Activated naive CD4-positive, alpha-beta T cell treated with anti-CD3 and anti-CD28 coated beads for 36 hours (primary cell): ENCODE measurements at regions not wholly inside any gene's neighbourhood (a gene's known extent, or its start where the extent isn't known, plus 50 kb on each side); places are given as distances from the start of the nearest gene placed in this dataset.
"Not testable (repeated sequence)": the region's sequence is repeated elsewhere in the genome, so short reads cannot be mapped to it uniquely, and the experiment has no call there.

ENCODE experiments used
- CTCF ChIA-PET: fragments of 350-600 bp; sonication (Branson Sonifier 250); formaldehyde crosslinking; loops from one replicate; lab custom pipeline; 2021; ENCODE audit warnings: antibody characterized with exemption; lab: Charles Lee
- DNase-seq: peaks from one replicate; pipeline ENCODE4 v3.0.0-alpha.2; 2020
- H3K27ac Mint-ChIP-seq: one replicate; pipeline ENCODE4 v1.8.0; 2021; ENCODE audit warnings: mild to moderate bottlenecking, mixed read lengths
- H3K27me3 Mint-ChIP-seq: one replicate; pipeline ENCODE4 v1.8.0; 2021; ENCODE audit warnings: low read depth, mixed read lengths
- H3K36me3 Mint-ChIP-seq: one replicate; pipeline ENCODE4 v1.8.0; 2021; ENCODE audit warnings: low read depth, mixed read lengths
- H3K4me1 Mint-ChIP-seq: one replicate; pipeline ENCODE4 v1.8.0; 2021; ENCODE audit warnings: low read depth, mixed read lengths
- H3K4me3 Mint-ChIP-seq: one replicate; pipeline ENCODE4 v1.8.0; 2021; ENCODE audit warnings: mild to moderate bottlenecking, moderate library complexity, mixed read lengths
- H3K9me3 Mint-ChIP-seq: one replicate; pipeline ENCODE4 v1.8.0; 2021; ENCODE audit warnings: mixed read lengths
- intact Hi-C: fragments of 100-400 bp; cut with micrococcal nuclease; formaldehyde crosslinking; loops from one replicate; pipeline ENCODE4 v1.15.1; 2023

DNA sequence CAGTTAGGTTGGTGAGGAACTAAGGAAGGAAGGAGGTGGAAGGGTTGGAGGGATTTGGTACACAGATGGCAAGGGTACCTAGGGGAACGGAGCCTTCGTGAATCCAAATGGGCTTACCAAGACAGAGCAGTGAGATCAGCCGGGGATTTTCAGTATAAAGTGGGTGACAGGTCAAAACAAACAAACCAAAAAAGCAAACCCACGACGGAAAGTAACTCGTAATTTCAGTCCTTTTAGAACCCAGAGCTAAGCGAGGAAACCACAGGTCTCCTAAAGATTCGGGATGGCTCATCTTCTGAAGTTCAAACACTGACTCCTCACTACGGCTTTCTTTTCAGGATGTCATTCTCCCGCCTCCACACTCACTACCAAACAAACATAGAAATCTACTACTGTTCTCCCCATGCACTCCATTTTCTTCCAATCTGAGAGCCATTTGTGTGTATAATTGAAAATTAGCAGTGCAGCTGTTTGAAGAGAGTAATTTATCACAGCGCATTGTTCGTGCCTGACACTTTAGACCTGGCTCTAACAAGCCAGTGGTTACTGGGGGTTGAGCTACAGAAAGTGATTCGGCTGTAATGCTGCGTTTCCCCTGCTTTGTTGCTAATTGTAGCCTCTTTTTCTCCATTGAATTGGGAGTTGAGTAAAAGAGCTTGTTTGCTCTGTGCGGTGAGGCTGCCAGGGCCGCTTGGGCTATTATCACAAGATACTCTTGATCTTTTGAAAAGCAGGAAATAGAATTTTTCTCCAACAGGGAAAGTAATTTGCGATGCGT lies 64.7 kb upstream of the CCDC39 start:
- Mint-ChIP-seq H3K36me3 (no peaks in the 10 kb centered on the region), H3K4me1 (no peaks in the 10 kb centered on the region), H3K27ac (no peak overlapping the region), H3K9me3 (no peaks in the 10 kb centered on the region), H3K4me3 (no peak overlapping the region), H3K27me3 (peaks cover 13% of the 10 kb centered on the region)
- CTCF ChIA-PET = no interaction called here
- intact Hi-C loops = no loop called here
- DNase-seq = no peak

DNA sequence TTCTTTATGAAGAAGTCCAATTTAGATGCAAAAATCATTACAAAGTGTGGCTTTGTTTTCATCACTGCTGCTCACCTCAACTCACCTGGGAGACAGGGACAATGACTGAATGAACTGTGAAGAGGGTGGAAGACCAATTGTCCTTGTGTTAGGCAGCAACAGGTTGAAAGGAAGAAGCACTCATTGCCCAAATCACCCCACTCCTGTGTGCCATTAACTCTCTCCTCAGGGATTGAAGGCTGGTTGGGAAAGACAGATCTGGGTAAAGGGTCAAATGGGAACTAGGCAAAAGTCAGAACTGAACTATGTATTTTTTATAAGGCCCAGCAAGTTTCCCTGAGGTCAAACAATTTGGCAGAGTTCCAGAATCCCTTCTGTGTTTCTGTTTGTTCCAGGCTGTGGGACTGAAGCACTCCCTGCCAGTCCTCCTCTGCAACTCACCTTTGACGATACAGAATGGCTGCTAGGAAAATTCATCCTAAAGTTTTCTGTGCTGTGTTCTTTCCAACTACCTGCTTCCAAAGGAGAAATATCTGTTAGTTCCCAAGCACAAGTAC lies 68.6 kb upstream of the CCDC39 start:
- intact Hi-C loops = no loop called here
- DNase-seq = no peak
- no peaks in the 10 kb centered on the region for H3K9me3 Mint-ChIP-seq
- CTCF ChIA-PET = no interaction called here
- H3K27ac Mint-ChIP-seq = no peak overlapping the region
- H3K4me3 Mint-ChIP-seq = no peak overlapping the region
- peaks cover 11% of the 10 kb centered on the region for H3K27me3 Mint-ChIP-seq
- H3K36me3 Mint-ChIP-seq = no peaks in the 10 kb centered on the region
- H3K4me1 Mint-ChIP-seq = no peaks in the 10 kb centered on the region

GRCh38 chr3:180749322-180749721 lies 70.0 kb upstream of the CCDC39 start:
- no peak for DNase-seq
- Mint-ChIP-seq H3K27ac (no peak overlapping the region), H3K27me3 (peaks cover 1% of the 10 kb centered on the region), H3K4me1 (no peaks in the 10 kb centered on the region), H3K36me3 (no peaks in the 10 kb centered on the region), H3K9me3 (no peaks in the 10 kb centered on the region), H3K4me3 (no peak overlapping the region)
- intact Hi-C loops = no loop called here
- CTCF ChIA-PET = interaction anchor here (0.5 to 1.1 kb wide), 3 partner anchors 53 to 1550 kb away, joined by 3 to 4 read pairs (median 3); no protein-coding TSS in a partner anchor

DNA sequence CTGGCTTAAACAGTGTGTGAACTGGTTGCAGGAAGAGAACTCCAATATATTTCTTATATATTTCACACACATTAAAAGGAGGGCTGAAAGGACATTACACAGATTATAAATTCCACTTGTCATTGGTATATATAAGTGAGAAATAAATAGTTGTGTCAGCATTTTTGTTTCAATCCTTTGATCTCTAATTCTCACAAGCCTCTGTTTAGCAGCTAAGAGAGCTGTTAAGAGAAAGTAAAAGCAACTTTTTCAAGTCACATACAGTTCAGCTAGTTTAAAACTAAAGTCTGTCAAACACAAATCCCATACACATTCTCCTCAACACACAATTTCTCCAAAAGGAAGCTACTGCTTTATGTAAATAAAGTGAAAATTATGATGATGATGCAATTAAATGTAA lies 70.5 kb upstream of the CCDC39 start:
- Mint-ChIP-seq H3K9me3 (no peaks in the 10 kb centered on the region), H3K4me3 (no peak overlapping the region)
- intact Hi-C loops = no loop called here

DNA sequence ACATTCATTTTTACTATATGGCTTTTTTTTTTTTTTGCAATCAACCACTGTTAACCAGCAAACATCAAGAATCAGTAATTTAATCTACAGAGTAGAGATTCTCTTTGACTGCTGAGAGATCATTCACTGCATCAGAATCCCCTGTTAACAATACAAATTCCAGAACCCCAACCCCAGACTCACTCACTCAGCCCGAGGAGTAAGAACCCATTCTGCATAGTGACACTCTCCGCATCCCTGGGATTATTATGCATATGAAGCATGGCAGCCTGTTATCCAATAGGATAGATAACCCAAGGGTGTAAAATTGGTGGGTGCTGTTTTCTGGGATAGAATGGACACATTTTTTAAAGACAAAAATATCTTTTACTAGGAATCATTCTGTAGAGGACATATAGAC lies 76.3 kb upstream of the CCDC39 start:
- H3K9me3 Mint-ChIP-seq = peaks cover 2% of the 10 kb centered on the region
- CTCF ChIA-PET = no interaction called here
- no peak for DNase-seq
- H3K36me3 Mint-ChIP-seq = no peaks in the 10 kb centered on the region
- H3K27ac Mint-ChIP-seq = no peak overlapping the region
- H3K4me3 Mint-ChIP-seq = no peak overlapping the region
- H3K27me3 Mint-ChIP-seq = no peaks in the 10 kb centered on the region
- H3K4me1 Mint-ChIP-seq = no peaks in the 10 kb centered on the region
- intact Hi-C loops = no loop called here

More for the DNA sequence above, 70.5 kb upstream of the CCDC39 start:
- Mint-ChIP-seq H3K27ac (no peak overlapping the region), H3K36me3 (no peaks in the 10 kb centered on the region), H3K27me3 (no peaks in the 10 kb centered on the region), H3K4me1 (no peaks in the 10 kb centered on the region)
- CTCF ChIA-PET = interaction anchor here (0.5 to 1.1 kb wide), 3 partner anchors 54 to 1550 kb away, joined by 3 to 4 read pairs (median 3); no protein-coding TSS in a partner anchor
- DNase-seq = no peak

- DNase-seq = no peak
- Mint-ChIP-seq H3K36me3 (no peaks in the 10 kb centered on the region), H3K27me3 (no peaks in the 10 kb centered on the region), H3K4me1 (no peaks in the 10 kb centered on the region), H3K27ac (no peak overlapping the region), H3K4me3 (no peak overlapping the region), H3K9me3 (peaks cover 6% of the 10 kb centered on the region)
- intact Hi-C loops = no loop called here
- CTCF ChIA-PET = no interaction called here
These were observed 83.6 kb upstream of the CCDC39 start for GRCh38 chr3:180762866-180763265.

- intact Hi-C loops = no loop called here
- Mint-ChIP-seq H3K4me3 (no peak overlapping the region), H3K36me3 (no peaks in the 10 kb centered on the region), H3K27ac (no peak overlapping the region), H3K9me3 (peaks cover 6% of the 10 kb centered on the region), H3K27me3 (no peaks in the 10 kb centered on the region), H3K4me1 (no peaks in the 10 kb centered on the region)
- DNase-seq = no peak
- CTCF ChIA-PET = no interaction called here
These were observed 85.2 kb upstream of the CCDC39 start for GRCh38 chr3:180764481-180764880.

DNA sequence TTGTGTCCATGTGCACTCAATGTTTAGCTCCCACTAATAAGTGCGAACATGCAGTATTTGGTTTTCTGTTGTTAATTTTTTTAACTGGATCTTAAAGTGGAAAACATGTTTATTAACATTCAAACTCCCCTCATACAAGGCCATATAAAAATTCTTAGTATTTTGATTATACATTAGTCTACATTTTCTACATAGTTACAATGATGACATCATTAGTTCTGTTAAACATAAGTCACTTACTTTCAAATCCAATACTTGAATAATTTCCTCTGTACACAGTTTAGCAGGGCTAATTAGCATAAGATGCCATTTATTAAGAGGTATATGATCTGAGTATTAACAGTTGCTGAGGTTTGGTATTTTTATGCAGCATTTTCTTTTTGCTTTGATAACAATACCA lies 91.3 kb upstream of the CCDC39 start:
- Mint-ChIP-seq H3K27me3 (peaks cover 3% of the 10 kb centered on the region), H3K4me3 (no peak overlapping the region), H3K4me1 (no peaks in the 10 kb centered on the region), H3K36me3 (no peaks in the 10 kb centered on the region), H3K27ac (no peak overlapping the region), H3K9me3 (peaks cover 15% of the 10 kb centered on the region)
- intact Hi-C loops = no loop called here
- DNase-seq = no peak
- CTCF ChIA-PET = no interaction called here

- peaks cover 3% of the 10 kb centered on the region for H3K27me3 Mint-ChIP-seq
- CTCF ChIA-PET = no interaction called here
- DNase-seq = no peak
- no peaks in the 10 kb centered on the region for H3K4me1 Mint-ChIP-seq
- H3K36me3 Mint-ChIP-seq = peaks cover 3% of the 10 kb centered on the region
- H3K9me3 Mint-ChIP-seq = peaks cover 53% of the 10 kb centered on the region
- H3K4me3 Mint-ChIP-seq = no peak overlapping the region
- intact Hi-C loops = no loop called here
- H3K27ac Mint-ChIP-seq = no peak overlapping the region
These were observed 97.1 kb upstream of the CCDC39 start for GRCh38 chr3:180776433-180776832.

- peaks cover 5% of the 10 kb centered on the region for H3K27me3 Mint-ChIP-seq
- H3K36me3 Mint-ChIP-seq = peaks cover 3% of the 10 kb centered on the region
- CTCF ChIA-PET = interaction anchor here (0.8 kb wide), 1 partner anchor 14 kb away, joined by 4 read pairs; no protein-coding TSS in a partner anchor
- H3K27ac Mint-ChIP-seq = no peak overlapping the region
- H3K9me3 Mint-ChIP-seq = peaks cover 34% of the 10 kb centered on the region
- no peak overlapping the region for H3K4me3 Mint-ChIP-seq
- DNase-seq = no peak
- intact Hi-C loops = no loop called here
- no peaks in the 10 kb centered on the region for H3K4me1 Mint-ChIP-seq
These were observed 103.1 kb upstream of the CCDC39 start for GRCh38 chr3:180782195-180782984.

DNA sequence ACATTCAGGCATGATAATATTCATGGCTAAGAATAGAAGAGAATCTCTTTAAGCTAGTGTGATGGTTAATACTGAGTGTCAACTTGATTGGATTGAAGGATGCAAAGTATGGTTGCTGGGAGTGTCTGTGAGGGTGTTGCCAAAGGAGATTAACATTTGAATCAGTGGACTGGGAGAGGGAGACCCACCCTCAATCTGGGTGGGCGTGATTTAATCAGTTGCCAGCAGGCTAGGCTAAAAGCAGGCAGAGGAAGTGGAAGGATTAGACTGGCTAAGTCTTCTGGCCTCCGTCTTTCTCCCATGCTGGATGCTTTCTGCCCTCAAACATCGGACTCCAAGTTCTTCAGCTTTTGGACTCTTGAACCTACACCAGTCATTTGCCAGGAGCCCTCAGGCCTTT lies 106.9 kb upstream of the CCDC39 start:
- intact Hi-C loops, H3K4me1 Mint-ChIP-seq, DNase-seq, H3K9me3 Mint-ChIP-seq, H3K4me3 Mint-ChIP-seq, H3K36me3 Mint-ChIP-seq, H3K27me3 Mint-ChIP-seq, H3K27ac Mint-ChIP-seq: not testable (repeated sequence)
- CTCF ChIA-PET = interaction anchor here (0.6 kb wide), 1 partner anchor 689 kb away, joined by 5 read pairs; no protein-coding TSS in a partner anchor

GRCh38 chr3:180789774-180790173 lies 110.5 kb upstream of the CCDC39 start:
- Mint-ChIP-seq H3K9me3 (no peaks in the 10 kb centered on the region), H3K36me3 (no peaks in the 10 kb centered on the region), H3K4me1 (no peaks in the 10 kb centered on the region), H3K4me3 (no peak overlapping the region), H3K27ac (no peak overlapping the region), H3K27me3 (peaks cover 3% of the 10 kb centered on the region)
- intact Hi-C loops = no loop called here
- DNase-seq = no peak
- CTCF ChIA-PET = no interaction called here
